SK-N-SH treated with all-trans-retinoic acid at 6 μM for 48 hours (cell line): ENCODE measurements at regions not wholly inside any gene's neighbourhood (a gene's known extent, or its start where the extent isn't known, plus 50 kb on each side); places are given as distances from the start of the nearest gene placed in this dataset.

ENCODE experiments used
- ARNTL ChIP-seq: fragments of 450-650 bp; formaldehyde crosslinking; IDR thresholded peaks from 2 replicates; pipeline ENCODE4 v1.5.0; 2020; ENCODE audit warnings: low read depth, mild to moderate bottlenecking, moderate library complexity, borderline replicate concordance
- CSDC2 ChIP-seq: fragments of 250-450 bp; sonication (Bioruptor Pico); IDR thresholded peaks from 2 replicates; pipeline ENCODE4 v1.5.0; 2020; ENCODE audit warnings: mild to moderate bottlenecking, moderate library complexity
- GLIS3 ChIP-seq: fragments of 250-450 bp; sonication (Bioruptor Pico); IDR thresholded peaks from 2 replicates; pipeline ENCODE4 v1.5.0; 2020; ENCODE audit warnings: mild to moderate bottlenecking, moderate library complexity
- ISL1 ChIP-seq: fragments of 250-450 bp; sonication (Bioruptor Pico); IDR thresholded peaks from 2 replicates; pipeline ENCODE4 v2.1.2; 2022; ENCODE audit warnings: mild to moderate bottlenecking, moderate library complexity
- OSR1 ChIP-seq: fragments of 250-450 bp; sonication (Bioruptor Pico); IDR thresholded peaks from 2 replicates; pipeline ENCODE4 v1.8.0; 2022; ENCODE audit warnings: moderate library complexity, mild to moderate bottlenecking, inconsistent platforms
- PPARA ChIP-seq: fragments of 250-450 bp; sonication (Bioruptor Pico); IDR thresholded peaks from 2 replicates; pipeline ENCODE4 v1.5.0; 2020; ENCODE audit warnings: mild to moderate bottlenecking, borderline replicate concordance
- RARB ChIP-seq: fragments of 250-450 bp; sonication (Bioruptor Pico); IDR thresholded peaks from 2 replicates; pipeline ENCODE4 v1.8.0; 2021; ENCODE audit warnings: mild to moderate bottlenecking, moderate library complexity
- SNAI2 ChIP-seq: fragments of 250-450 bp; sonication (Bioruptor Pico); IDR thresholded peaks from 2 replicates; pipeline ENCODE4 v1.5.0; 2020; ENCODE audit warnings: mild to moderate bottlenecking, moderate library complexity
- TOX ChIP-seq: fragments of 250-450 bp; sonication (Bioruptor Pico); IDR thresholded peaks from 2 replicates; pipeline ENCODE4 v1.8.0; 2021; ENCODE audit warnings: mild to moderate bottlenecking, moderate library complexity, borderline replicate concordance
- ZFP3 ChIP-seq: fragments of 250-450 bp; sonication (Bioruptor Pico); IDR thresholded peaks from 2 replicates; pipeline ENCODE4 v1.5.0; 2020; ENCODE audit warnings: mild to moderate bottlenecking, moderate library complexity
- ZFP30 ChIP-seq: fragments of 450-650 bp; formaldehyde crosslinking; IDR thresholded peaks from 2 replicates; pipeline ENCODE4 v1.5.0; 2022; ENCODE audit warnings: mild to moderate bottlenecking, moderate library complexity
- ZNF70 ChIP-seq: fragments of 450-650 bp; formaldehyde crosslinking; IDR thresholded peaks from 2 replicates; pipeline ENCODE4 v1.5.0; 2020; ENCODE audit warnings: mild to moderate bottlenecking, moderate library complexity
- TF ChIP-seq, protein P1 (sequence below): fragments of 250-450 bp; sonication (Bioruptor Pico); IDR thresholded peaks from 2 replicates; pipeline ENCODE4 v1.8.0; 2020; ENCODE audit warnings: mild to moderate bottlenecking, moderate library complexity, borderline replicate concordance

DNA sequence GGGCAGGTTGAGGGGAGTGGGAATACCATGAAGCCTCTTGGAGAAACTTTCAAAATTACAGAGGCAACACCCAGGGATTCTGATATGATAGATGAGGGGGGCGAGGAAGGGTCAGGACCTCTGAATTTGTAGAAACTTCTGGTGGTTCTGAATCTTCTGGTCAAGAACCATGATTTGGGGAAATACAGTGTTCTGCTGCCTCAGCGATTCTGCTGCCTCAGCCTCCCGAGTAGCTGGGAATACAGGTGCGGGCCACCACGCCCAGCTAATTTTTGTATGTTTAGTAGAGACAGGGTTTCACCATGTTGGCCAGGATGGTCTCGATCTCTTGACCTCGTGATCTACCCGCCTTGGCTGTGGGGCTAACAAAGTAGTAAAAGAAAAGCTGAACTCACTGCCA is 70.4 kb downstream of the MAGEF1 start:
- TF ChIP-seq ZFP30 (CRISPR knock-in tag) (no peak), ARNTL (no peak), TOX (no peak), OSR1 (CRISPR knock-in tag) (no peak), PPARA (CRISPR knock-in tag) (no peak), ISL1 (no peak), GLIS3 (CRISPR knock-in tag) (no peak), CSDC2 (CRISPR knock-in tag) (no peak), ZFP3 (CRISPR knock-in tag) (no peak), SNAI2 (CRISPR knock-in tag) (no peak), RARB (CRISPR knock-in tag) (no peak), ZNF70 (no peak)
- TF ChIP-seq, protein P1, sequence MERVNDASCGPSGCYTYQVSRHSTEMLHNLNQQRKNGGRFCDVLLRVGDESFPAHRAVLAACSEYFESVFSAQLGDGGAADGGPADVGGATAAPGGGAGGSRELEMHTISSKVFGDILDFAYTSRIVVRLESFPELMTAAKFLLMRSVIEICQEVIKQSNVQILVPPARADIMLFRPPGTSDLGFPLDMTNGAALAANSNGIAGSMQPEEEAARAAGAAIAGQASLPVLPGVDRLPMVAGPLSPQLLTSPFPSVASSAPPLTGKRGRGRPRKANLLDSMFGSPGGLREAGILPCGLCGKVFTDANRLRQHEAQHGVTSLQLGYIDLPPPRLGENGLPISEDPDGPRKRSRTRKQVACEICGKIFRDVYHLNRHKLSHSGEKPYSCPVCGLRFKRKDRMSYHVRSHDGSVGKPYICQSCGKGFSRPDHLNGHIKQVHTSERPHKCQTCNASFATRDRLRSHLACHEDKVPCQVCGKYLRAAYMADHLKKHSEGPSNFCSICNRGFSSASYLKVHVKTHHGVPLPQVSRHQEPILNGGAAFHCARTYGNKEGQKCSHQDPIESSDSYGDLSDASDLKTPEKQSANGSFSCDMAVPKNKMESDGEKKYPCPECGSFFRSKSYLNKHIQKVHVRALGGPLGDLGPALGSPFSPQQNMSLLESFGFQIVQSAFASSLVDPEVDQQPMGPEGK, result no peak
